NCI-H526 (cell line): ENCODE measurements at regions not wholly inside any gene's neighbourhood (a gene's known extent, or its start where the extent isn't known, plus 50 kb on each side); places are given as distances from the start of the nearest gene placed in this dataset.

ENCODE experiments used
- DNase-seq, 2 experiments: peaks; one replicate each; lab custom pipeline; 2025; lab: John Stamatoyannopoulos, UW

- DNase-seq: no peak
Observed at GRCh38 chr6:44062771-44063560, 64.3 kb downstream of the MRPL14 start.

GRCh38 chr6:44062105-44062770 lies 65.0 kb downstream of the MRPL14 start:
- no peak for DNase-seq

GRCh38 chr6:44061375-44062104 lies 65.7 kb downstream of the MRPL14 start:
- DNase-seq: no peak

- no peak for DNase-seq
Observed at GRCh38 chr6:44060612-44061374, 66.5 kb downstream of the MRPL14 start.

GRCh38 chr6:44059359-44060346 lies 67.6 kb downstream of the MRPL14 start:
- DNase-seq: no peak

GRCh38 chr6:44058617-44059358 lies 68.5 kb downstream of the MRPL14 start:
- no peak for DNase-seq

- DNase-seq: no peak
Observed at GRCh38 chr6:44057931-44058616, 69.2 kb downstream of the MRPL14 start.

GRCh38 chr6:44057238-44057930 lies 69.9 kb downstream of the MRPL14 start:
- no peak for DNase-seq

GRCh38 chr6:44056392-44057237 lies 70.6 kb downstream of the MRPL14 start:
- DNase-seq: no peak

- DNase-seq: no peak
Observed at GRCh38 chr6:44054721-44055559, 72.3 kb downstream of the MRPL14 start.

GRCh38 chr6:44053760-44054556 lies 73.3 kb downstream of the MRPL14 start:
- no peak for DNase-seq

- DNase-seq: no peak
Observed at GRCh38 chr6:44053106-44053756, 74.0 kb downstream of the MRPL14 start.

- DNase-seq: no peak
Observed at GRCh38 chr6:44052419-44053023, 74.7 kb downstream of the MRPL14 start.

- DNase-seq: no peak
Observed at GRCh38 chr6:44051515-44051914, 75.7 kb downstream of the MRPL14 start.

GRCh38 chr6:44050872-44051505 lies 76.3 kb downstream of the MRPL14 start:
- DNase-seq: no peak
